WTC11 (cell line): ENCODE measurements at regions not wholly inside any gene's neighbourhood (a gene's known extent, or its start where the extent isn't known, plus 50 kb on each side); places are given as distances from the start of the nearest gene placed in this dataset.

Experiments
- ATAC-seq: fragments of 200-7000 bp; cut with Tn5 transposase; 2 replicates; pipeline ENCODE4 v1.10.0; 2021; ENCODE audit warnings: mild to moderate bottlenecking, moderate library complexity
- CTCF ChIA-PET: fragments of 300-600 bp; sonication (Branson Sonifier 250); formaldehyde crosslinking; loops from one replicate; lab custom pipeline; 2021; ENCODE audit warnings: antibody characterized with exemption; lab: Charles Lee
- POLR2A ChIA-PET: fragments of 350-600 bp; sonication (Branson Sonifier 250); formaldehyde crosslinking; loops from one replicate; lab custom pipeline; 2021; ENCODE audit warnings: antibody characterized with exemption; lab: Charles Lee
- DNase-seq: peaks from one replicate; pipeline ENCODE4 v3.0.0; 2021; ENCODE audit warnings: low spot score
- H3K27ac Mint-ChIP-seq: 2 replicates; pipeline ENCODE4 v1.8.0; 2021; ENCODE audit warnings: mixed read lengths
- H3K27me3 Mint-ChIP-seq: 2 replicates; pipeline ENCODE4 v1.8.0; 2021; ENCODE audit warnings: low read depth, mild to moderate bottlenecking, moderate library complexity, mixed read lengths
- H3K36me3 Mint-ChIP-seq: 2 replicates; pipeline ENCODE4 v1.8.0; 2021; ENCODE audit warnings: mixed read lengths
- H3K4me1 Mint-ChIP-seq: 2 replicates; pipeline ENCODE4 v1.8.0; 2022; ENCODE audit warnings: mixed read lengths
- H3K4me3 Mint-ChIP-seq: 2 replicates; pipeline ENCODE4 v1.8.0; 2021; ENCODE audit warnings: mild to moderate bottlenecking, moderate library complexity, mixed read lengths
- H3K9me3 Mint-ChIP-seq: 2 replicates; pipeline ENCODE4 v1.8.0; 2021; ENCODE audit warnings: mixed read lengths
- ESRRA ChIP-seq: sonication (generic); formaldehyde crosslinking; IDR thresholded peaks from 2 replicates; pipeline ENCODE4 v1.8.1; 2022; ENCODE audit warnings: mild to moderate bottlenecking, missing genetic modification reagents, borderline replicate concordance
- FOXJ3 ChIP-seq: sonication (generic); formaldehyde crosslinking; IDR thresholded peaks from 2 replicates; pipeline ENCODE4 v1.9.0; 2021; ENCODE audit warnings: missing genetic modification reagents, mild to moderate bottlenecking, borderline replicate concordance
- FOXP1 ChIP-seq: sonication (generic); formaldehyde crosslinking; IDR thresholded peaks from 2 replicates; pipeline ENCODE4 v1.8.0; 2022; ENCODE audit warnings: missing genetic modification reagents, mild to moderate bottlenecking, moderate library complexity, borderline replicate concordance
- GABPB1 ChIP-seq: sonication (generic); formaldehyde crosslinking; IDR thresholded peaks from 2 replicates; pipeline ENCODE4 v1.8.1; 2023; ENCODE audit warnings: mild to moderate bottlenecking, missing genetic modification reagents
- JAZF1 ChIP-seq: fragments of 250-450 bp; sonication (Bioruptor Pico); IDR thresholded peaks from 2 replicates; pipeline ENCODE4 v1.9.0; 2021; ENCODE audit warnings: moderate library complexity, mild to moderate bottlenecking, inconsistent platforms
- NR2C2 ChIP-seq: sonication (generic); formaldehyde crosslinking; IDR thresholded peaks from 2 replicates; pipeline ENCODE4 v1.8.0; 2022; ENCODE audit warnings: mild to moderate bottlenecking, missing genetic modification reagents
- PRRX2 ChIP-seq: fragments of 250-450 bp; sonication (Bioruptor Pico); IDR thresholded peaks from 2 replicates; pipeline ENCODE4 v1.8.0; 2021; ENCODE audit warnings: mild to moderate bottlenecking
- RORB ChIP-seq: fragments of 250-450 bp; sonication (Bioruptor Pico); IDR thresholded peaks from 2 replicates; pipeline ENCODE4 v1.9.0; 2021; ENCODE audit warnings: mild to moderate bottlenecking
- TEAD1 ChIP-seq: sonication (generic); formaldehyde crosslinking; IDR thresholded peaks from 2 replicates; pipeline ENCODE4 v1.8.0; 2022; ENCODE audit warnings: mild to moderate bottlenecking, missing genetic modification reagents
- TP53 ChIP-seq: sonication (generic); formaldehyde crosslinking; IDR thresholded peaks from 2 replicates; pipeline ENCODE4 v1.8.1; 2023; ENCODE audit warnings: mild to moderate bottlenecking, missing genetic modification reagents
- ZBTB21 ChIP-seq: sonication (generic); formaldehyde crosslinking; IDR thresholded peaks from 2 replicates; pipeline ENCODE4 v1.8.1; 2023; ENCODE audit warnings: mild to moderate bottlenecking, missing genetic modification reagents, borderline replicate concordance
- ZNF138 ChIP-seq: sonication (generic); formaldehyde crosslinking; conservative IDR thresholded peaks from 2 replicates; pipeline ENCODE4 v1.8.1; 2022; ENCODE audit warnings: mild to moderate bottlenecking, moderate library complexity, missing genetic modification reagents
- ZNF219 ChIP-seq: sonication (generic); formaldehyde crosslinking; IDR thresholded peaks from 2 replicates; pipeline ENCODE4 v1.8.0; 2023; ENCODE audit warnings: missing genetic modification reagents, mild to moderate bottlenecking, borderline replicate concordance
- TF ChIP-seq, protein P1 (sequence below): fragments of 250-450 bp; sonication (Bioruptor Pico); IDR thresholded peaks from 2 replicates; pipeline ENCODE4 v1.8.0; 2021; ENCODE audit warnings: mild to moderate bottlenecking
- TF ChIP-seq, protein P2 (sequence below): fragments of 250-450 bp; sonication (Bioruptor Pico); IDR thresholded peaks from 2 replicates; pipeline ENCODE4 v1.9.0; 2021; ENCODE audit warnings: moderate library complexity, mild to moderate bottlenecking, inconsistent platforms, borderline replicate concordance
- TF ChIP-seq, protein P3 (sequence below): sonication (generic); formaldehyde crosslinking; IDR thresholded peaks from 2 replicates; pipeline ENCODE4 v1.8.1; 2023; ENCODE audit warnings: mild to moderate bottlenecking, moderate library complexity, missing genetic modification reagents
- TF ChIP-seq, protein P4 (sequence below): sonication (generic); formaldehyde crosslinking; IDR thresholded peaks from 2 replicates; pipeline ENCODE4 v1.8.1; 2023; ENCODE audit warnings: mild to moderate bottlenecking, missing genetic modification reagents, moderate library complexity
- TF ChIP-seq, protein P5 (sequence below): fragments of 200-600 bp; IDR thresholded peaks from 2 replicates; pipeline ENCODE4 v1.8.0; 2022; ENCODE audit warnings: antibody characterized with exemption
- TF ChIP-seq, protein P6 (sequence below): sonication (generic); formaldehyde crosslinking; IDR thresholded peaks from 2 replicates; pipeline ENCODE4 v1.8.0; 2022; ENCODE audit warnings: missing genetic modification reagents

DNA sequence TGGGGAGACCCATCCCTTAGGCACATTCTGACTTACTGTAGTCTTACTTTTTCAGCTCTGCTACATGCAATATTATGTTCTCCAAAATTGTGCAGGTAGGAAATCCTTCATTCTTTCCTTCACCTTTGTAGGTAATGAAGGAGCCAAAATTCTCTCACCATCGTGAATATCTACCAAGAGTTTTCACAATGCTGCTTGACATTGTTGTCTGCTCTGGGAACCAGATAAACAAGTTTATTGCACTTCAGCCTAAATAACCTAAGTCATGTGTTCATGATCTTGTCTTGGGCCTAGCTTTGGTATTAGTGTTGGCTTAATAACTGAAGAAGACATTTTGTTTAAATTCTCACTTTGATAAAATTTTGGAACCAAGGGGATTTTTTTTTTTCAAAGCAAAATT, 110.8 kb upstream of the ELAC2 start:
- H3K27me3 Mint-ChIP-seq = no peaks in the 10 kb centered on the region; the same call in 1 of the 2 replicates
- H3K36me3 Mint-ChIP-seq = no peaks in the 10 kb centered on the region
- ATAC-seq = no peak
- DNase-seq = no peak
- H3K27ac Mint-ChIP-seq = no peak overlapping the region
- TF ChIP-seq JAZF1 (CRISPR knock-in tag) (no peak), FOXP1 (CRISPR knock-in tag) (no peak), PRRX2 (CRISPR knock-in tag) (no peak), RORB (CRISPR knock-in tag) (no peak), NR2C2 (no peak), ZNF138 (CRISPR knock-in tag) (no peak), FOXJ3 (CRISPR knock-in tag) (no peak), GABPB1 (no peak)
- TF ChIP-seq, protein P1, sequence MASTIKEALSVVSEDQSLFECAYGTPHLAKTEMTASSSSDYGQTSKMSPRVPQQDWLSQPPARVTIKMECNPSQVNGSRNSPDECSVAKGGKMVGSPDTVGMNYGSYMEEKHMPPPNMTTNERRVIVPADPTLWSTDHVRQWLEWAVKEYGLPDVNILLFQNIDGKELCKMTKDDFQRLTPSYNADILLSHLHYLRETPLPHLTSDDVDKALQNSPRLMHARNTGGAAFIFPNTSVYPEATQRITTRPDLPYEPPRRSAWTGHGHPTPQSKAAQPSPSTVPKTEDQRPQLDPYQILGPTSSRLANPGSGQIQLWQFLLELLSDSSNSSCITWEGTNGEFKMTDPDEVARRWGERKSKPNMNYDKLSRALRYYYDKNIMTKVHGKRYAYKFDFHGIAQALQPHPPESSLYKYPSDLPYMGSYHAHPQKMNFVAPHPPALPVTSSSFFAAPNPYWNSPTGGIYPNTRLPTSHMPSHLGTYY = no peak
- TF ChIP-seq, protein P2, sequence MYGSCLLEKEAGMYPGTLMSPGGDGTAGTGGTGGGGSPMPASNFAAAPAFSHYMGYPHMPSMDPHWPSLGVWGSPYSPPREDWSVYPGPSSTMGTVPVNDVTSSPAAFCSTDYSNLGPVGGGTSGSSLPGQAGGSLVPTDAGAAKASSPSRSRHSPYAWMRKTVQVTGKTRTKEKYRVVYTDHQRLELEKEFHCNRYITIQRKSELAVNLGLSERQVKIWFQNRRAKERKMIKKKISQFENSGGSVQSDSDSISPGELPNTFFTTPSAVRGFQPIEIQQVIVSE = no peak
- TF ChIP-seq, all 79 proteins: peak for 0
- Mint-ChIP-seq H3K9me3 (no peaks in the 10 kb centered on the region), H3K4me1 (no peaks in the 10 kb centered on the region), H3K4me3 (no peak overlapping the region)
- ChIA-PET POLR2A (no interaction called here), CTCF (interaction anchor here (1.0 kb wide), 1 partner anchor 14 kb away, joined by 6 read pairs; no protein-coding TSS in a partner anchor)

DNA sequence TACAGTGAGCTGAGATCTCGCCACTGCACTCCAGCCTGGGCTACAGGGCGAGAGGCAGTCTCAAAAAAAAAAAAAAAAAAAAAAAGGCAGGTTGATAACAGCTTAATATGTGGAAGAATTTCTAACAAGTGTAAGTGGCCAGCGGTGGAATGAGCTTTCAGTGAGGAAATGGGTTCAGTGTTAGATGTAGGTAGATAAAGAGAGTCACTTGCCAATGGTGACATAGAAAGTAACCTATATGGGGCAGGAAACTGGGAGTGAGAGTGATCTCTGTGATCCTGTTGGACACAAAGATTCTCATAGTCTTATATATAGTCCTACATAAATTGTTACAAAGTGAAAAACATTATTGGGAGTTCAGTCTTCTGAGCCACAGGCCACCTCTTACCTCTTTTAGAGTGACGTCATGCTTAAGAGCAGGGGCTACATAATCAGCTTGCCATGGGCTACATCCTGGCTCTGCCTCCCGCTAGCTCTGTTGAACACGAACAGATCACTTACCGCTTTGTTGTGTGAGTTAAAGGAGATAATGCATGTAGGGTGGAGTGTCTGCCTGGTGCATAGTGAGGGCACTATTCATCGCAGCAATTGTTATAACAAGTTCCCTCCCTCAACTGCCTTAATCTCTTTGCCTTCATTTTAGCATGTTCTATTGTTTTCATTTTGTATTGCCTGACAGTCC, 110.2 kb upstream of the ELAC2 start:
- no peak for DNase-seq
- H3K27ac Mint-ChIP-seq = no peak overlapping the region
- H3K4me3 Mint-ChIP-seq = no peak overlapping the region
- no peaks in the 10 kb centered on the region for H3K9me3 Mint-ChIP-seq
- no peaks in the 10 kb centered on the region for H3K4me1 Mint-ChIP-seq
- ChIA-PET CTCF (interaction anchor here (1.0 kb wide), 1 partner anchor 14 kb away, joined by 6 read pairs; no protein-coding TSS in a partner anchor), POLR2A (no interaction called here)
- no peaks in the 10 kb centered on the region for H3K36me3 Mint-ChIP-seq
- H3K27me3 Mint-ChIP-seq = no peaks in the 10 kb centered on the region
- ATAC-seq = no peak
- TF ChIP-seq GABPB1 (no peak), ZBTB21 (no peak), ZNF219 (CRISPR knock-in tag) (no peak), ESRRA (CRISPR knock-in tag) (no peak)
- TF ChIP-seq, protein P2 = no peak
- TF ChIP-seq, protein P3, sequence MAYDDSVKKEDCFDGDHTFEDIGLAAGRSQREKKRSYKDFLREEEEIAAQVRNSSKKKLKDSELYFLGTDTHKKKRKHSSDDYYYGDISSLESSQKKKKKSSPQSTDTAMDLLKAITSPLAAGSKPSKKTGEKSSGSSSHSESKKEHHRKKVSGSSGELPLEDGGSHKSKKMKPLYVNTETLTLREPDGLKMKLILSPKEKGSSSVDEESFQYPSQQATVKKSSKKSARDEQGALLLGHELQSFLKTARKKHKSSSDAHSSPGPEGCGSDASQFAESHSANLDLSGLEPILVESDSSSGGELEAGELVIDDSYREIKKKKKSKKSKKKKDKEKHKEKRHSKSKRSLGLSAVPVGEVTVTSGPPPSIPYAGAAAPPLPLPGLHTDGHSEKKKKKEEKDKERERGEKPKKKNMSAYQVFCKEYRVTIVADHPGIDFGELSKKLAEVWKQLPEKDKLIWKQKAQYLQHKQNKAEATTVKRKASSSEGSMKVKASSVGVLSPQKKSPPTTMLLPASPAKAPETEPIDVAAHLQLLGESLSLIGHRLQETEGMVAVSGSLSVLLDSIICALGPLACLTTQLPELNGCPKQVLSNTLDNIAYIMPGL = no peak

DNA sequence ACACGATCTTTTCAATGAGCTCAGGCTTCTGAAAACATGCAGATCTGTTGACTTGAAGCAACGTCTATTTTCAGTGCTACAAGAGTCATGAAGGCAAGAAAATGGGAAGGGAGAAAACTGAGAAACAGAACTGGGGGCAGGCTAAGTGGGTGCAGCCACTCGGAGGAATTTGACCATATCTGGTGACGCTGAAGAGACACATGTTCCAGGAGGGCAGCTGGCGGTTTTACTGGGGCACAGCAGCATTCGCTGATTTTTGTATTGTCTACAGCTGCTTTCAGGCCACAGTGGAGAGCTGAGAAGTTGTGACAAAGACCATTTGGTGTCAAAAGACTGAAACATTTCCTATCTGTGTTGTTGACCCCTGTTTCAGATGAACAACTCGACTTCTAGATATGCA, 103.0 kb upstream of the ELAC2 start:
- DNase-seq (no peak), ATAC-seq (no peak)
- no peaks in the 10 kb centered on the region for H3K4me1 Mint-ChIP-seq
- peaks cover 9% of the 10 kb centered on the region; the same call in 1 of the 2 replicates for H3K9me3 Mint-ChIP-seq
- no peak overlapping the region for H3K4me3 Mint-ChIP-seq
- H3K27me3 Mint-ChIP-seq = no peaks in the 10 kb centered on the region
- POLR2A ChIA-PET = no interaction called here
- H3K36me3 Mint-ChIP-seq = no peaks in the 10 kb centered on the region
- no peak overlapping the region for H3K27ac Mint-ChIP-seq
- CTCF ChIA-PET = no interaction called here
- TF ChIP-seq ZNF138 (CRISPR knock-in tag) (no peak), TP53 (CRISPR knock-in tag) (no peak), TEAD1 (CRISPR knock-in tag) (no peak), FOXJ3 (CRISPR knock-in tag) (no peak)
- TF ChIP-seq, protein P4, sequence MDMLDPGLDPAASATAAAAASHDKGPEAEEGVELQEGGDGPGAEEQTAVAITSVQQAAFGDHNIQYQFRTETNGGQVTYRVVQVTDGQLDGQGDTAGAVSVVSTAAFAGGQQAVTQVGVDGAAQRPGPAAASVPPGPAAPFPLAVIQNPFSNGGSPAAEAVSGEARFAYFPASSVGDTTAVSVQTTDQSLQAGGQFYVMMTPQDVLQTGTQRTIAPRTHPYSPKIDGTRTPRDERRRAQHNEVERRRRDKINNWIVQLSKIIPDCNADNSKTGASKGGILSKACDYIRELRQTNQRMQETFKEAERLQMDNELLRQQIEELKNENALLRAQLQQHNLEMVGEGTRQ (CRISPR knock-in tag) = no peak
- TF ChIP-seq, protein P5, sequence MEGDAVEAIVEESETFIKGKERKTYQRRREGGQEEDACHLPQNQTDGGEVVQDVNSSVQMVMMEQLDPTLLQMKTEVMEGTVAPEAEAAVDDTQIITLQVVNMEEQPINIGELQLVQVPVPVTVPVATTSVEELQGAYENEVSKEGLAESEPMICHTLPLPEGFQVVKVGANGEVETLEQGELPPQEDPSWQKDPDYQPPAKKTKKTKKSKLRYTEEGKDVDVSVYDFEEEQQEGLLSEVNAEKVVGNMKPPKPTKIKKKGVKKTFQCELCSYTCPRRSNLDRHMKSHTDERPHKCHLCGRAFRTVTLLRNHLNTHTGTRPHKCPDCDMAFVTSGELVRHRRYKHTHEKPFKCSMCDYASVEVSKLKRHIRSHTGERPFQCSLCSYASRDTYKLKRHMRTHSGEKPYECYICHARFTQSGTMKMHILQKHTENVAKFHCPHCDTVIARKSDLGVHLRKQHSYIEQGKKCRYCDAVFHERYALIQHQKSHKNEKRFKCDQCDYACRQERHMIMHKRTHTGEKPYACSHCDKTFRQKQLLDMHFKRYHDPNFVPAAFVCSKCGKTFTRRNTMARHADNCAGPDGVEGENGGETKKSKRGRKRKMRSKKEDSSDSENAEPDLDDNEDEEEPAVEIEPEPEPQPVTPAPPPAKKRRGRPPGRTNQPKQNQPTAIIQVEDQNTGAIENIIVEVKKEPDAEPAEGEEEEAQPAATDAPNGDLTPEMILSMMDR = no peak
- TF ChIP-seq, protein P6, sequence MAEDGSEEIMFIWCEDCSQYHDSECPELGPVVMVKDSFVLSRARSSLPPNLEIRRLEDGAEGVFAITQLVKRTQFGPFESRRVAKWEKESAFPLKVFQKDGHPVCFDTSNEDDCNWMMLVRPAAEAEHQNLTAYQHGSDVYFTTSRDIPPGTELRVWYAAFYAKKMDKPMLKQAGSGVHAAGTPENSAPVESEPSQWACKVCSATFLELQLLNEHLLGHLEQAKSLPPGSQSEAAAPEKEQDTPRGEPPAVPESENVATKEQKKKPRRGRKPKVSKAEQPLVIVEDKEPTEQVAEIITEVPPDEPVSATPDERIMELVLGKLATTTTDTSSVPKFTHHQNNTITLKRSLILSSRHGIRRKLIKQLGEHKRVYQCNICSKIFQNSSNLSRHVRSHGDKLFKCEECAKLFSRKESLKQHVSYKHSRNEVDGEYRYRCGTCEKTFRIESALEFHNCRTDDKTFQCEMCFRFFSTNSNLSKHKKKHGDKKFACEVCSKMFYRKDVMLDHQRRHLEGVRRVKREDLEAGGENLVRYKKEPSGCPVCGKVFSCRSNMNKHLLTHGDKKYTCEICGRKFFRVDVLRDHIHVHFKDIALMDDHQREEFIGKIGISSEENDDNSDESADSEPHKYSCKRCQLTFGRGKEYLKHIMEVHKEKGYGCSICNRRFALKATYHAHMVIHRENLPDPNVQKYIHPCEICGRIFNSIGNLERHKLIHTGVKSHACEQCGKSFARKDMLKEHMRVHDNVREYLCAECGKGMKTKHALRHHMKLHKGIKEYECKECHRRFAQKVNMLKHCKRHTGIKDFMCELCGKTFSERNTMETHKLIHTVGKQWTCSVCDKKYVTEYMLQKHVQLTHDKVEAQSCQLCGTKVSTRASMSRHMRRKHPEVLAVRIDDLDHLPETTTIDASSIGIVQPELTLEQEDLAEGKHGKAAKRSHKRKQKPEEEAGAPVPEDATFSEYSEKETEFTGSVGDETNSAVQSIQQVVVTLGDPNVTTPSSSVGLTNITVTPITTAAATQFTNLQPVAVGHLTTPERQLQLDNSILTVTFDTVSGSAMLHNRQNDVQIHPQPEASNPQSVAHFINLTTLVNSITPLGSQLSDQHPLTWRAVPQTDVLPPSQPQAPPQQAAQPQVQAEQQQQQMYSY (CRISPR knock-in tag) = no peak
